ENCODE measurements at regions not wholly inside any gene's neighbourhood (a gene's known extent, or its start where the extent isn't known, plus 50 kb on each side); places are given as distances from the start of the nearest gene placed in this dataset.

GRCh38 chrX:39773150-39773549, 324.6 kb downstream of the BCOR start:
- FAIRE-seq (peak; percentile 29), ATAC-seq (peak in 1 of 4 donors; percentile 5), DNase-seq (no peak)
- H3K4me3 ChIP-seq, result no peak overlapping the region
- peak overlapping the region in 3 of 4 donors; percentile 12 to 86 (median 83) for H3K27ac ChIP-seq
- H3K27me3 ChIP-seq, result no peaks in the 10 kb centered on the region
- TF ChIP-seq CTCF (IDR thresholded peaks at IDR 0.05), result no peak
- intact Hi-C loops (cut with DNase I), result no loop called here
- no peaks in the 10 kb centered on the region for H3K36me3 ChIP-seq
- H3K9me3 ChIP-seq, result no peaks in the 10 kb centered on the region
- WGBS, 2 donors, result 18 to 23% methylated on average over 3 of the region's 3 CpGs
- peaks cover 17 to 25% (median 22%) of the 10 kb centered on the region in 3 donors for H3K4me1 ChIP-seq

DNA sequence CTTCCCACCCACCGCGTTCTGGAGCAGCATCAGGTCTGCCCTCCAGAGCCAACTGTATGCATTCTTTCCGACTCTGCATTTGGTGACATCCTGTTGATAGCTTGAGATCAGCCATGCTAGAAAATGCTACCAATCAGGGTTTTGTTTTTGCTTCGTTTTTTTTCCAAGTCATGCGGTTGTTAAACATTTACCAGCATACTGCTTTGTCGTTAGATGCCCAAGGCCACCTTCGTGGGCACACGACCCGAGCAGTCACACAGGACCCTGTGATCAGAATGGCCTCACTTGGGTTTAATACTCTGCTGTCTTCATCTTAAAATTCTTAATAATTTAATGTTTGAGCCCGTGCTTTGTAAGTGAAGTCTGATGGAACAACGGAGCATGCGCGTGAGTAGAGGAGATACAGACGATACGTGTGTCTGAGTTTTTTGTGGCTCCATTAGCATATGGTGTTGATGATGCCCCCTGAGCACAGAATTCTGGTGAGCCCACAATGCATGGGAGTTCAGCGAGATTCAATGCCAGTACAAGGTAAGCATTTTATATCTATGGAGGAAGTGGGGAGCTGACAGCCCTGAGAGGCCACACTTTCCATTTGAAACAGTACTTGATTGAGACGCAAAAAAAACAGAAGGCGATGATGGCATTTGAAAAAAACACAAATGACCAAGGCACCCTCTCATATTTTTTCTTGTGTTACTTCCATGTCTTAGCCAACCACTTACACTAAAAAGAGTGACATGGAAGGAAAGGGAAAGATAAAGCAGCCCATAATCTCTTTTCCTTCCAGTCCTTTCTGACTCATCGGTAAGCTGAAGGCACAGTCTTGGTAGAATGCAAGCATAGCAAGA, 323.6 kb downstream of the BCOR start:
- Histone ChIP-seq H3K4me3 (peak overlapping the region in 2 of 4 donors; percentile 17 to 33), H3K9me3 (no peaks in the 10 kb centered on the region), H3K27me3 (no peaks in the 10 kb centered on the region), H3K36me3 (no peaks in the 10 kb centered on the region), H3K27ac (peak overlapping the region; percentile 61 to 86 (median 80)), H3K4me1 (peaks cover 17 to 25% (median 22%) of the 10 kb centered on the region in 3 donors)
- DNase-seq, result peak in 3 of 6 donors; percentile 31 to 47 (median 37)
- intact Hi-C loops (cut with DNase I), result no loop called here
- TF ChIP-seq CTCF (IDR thresholded peaks at IDR 0.05), result no peak
- ATAC-seq, result peak; percentile 59 to 68 (median 64)
- peak; percentile 84 for FAIRE-seq
- WGBS, 2 donors, result 8 to 19% methylated on average over 19 of the region's 19 CpGs

DNA sequence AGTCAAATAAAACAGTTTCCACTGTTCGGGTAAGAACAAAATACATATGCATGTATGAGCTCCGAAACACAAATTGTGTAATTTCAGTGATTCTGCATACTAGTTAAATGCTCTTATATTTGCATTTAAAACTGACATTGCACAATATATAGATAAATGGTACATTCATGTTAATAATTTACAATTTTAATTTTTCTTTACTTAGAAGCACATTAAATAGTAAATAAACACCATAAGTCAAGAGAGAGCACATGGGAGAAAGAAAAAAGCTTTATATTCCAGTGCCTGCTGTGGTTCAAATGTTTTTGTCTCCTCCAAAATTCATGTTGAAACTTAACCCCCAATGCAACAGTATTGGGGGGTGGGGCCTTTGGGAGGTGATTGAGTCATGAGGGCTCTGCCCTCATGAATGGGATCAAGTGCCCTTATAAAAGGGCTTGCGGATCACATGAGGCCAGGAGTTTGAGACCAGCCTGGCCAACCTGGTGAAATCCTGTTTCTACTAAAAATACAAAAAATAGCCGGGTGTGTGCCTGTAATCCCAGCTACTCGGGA, 322.9 kb downstream of the BCOR start:
- Histone ChIP-seq H3K9me3 (no peaks in the 10 kb centered on the region), H3K4me1 (peaks cover 17 to 25% (median 22%) of the 10 kb centered on the region in 3 donors), H3K27ac (peak overlapping the region; percentile 61 to 86 (median 80)), H3K4me3 (peak overlapping the region in 2 of 4 donors; percentile 17 to 33), H3K36me3 (no peaks in the 10 kb centered on the region), H3K27me3 (no peaks in the 10 kb centered on the region)
- TF ChIP-seq CTCF (IDR thresholded peaks at IDR 0.05), result no peak
- 16 to 33% methylated on average over 5 of the region's 5 CpGs for WGBS, 2 donors
- intact Hi-C loops (cut with DNase I), result no loop called here
- DNase-seq (no peak), ATAC-seq (no peak), FAIRE-seq (no peak)

- no peak for DNase-seq
- no peak overlapping the region for H3K4me3 ChIP-seq
- intact Hi-C loops (cut with DNase I), result no loop called here
- peaks cover 4 to 14% (median 9%) of the 10 kb centered on the region in 3 donors for H3K4me1 ChIP-seq
- H3K27me3 ChIP-seq, result no peaks in the 10 kb centered on the region
- WGBS, 2 donors, result 75 to 78% methylated on average over 5 of the region's 5 CpGs
- no peak for FAIRE-seq
- H3K36me3 ChIP-seq, result no peaks in the 10 kb centered on the region
- no peaks in the 10 kb centered on the region for H3K9me3 ChIP-seq
- no peak overlapping the region for H3K27ac ChIP-seq
- no peak for ATAC-seq
- no peak for TF ChIP-seq CTCF (IDR thresholded peaks at IDR 0.05)
These were observed 320.1 kb downstream of the BCOR start for GRCh38 chrX:39777623-39778025.
